Common myeloid progenitor, CD34-positive (primary cell): ENCODE measurements at regions not wholly inside any gene's neighbourhood (a gene's known extent, or its start where the extent isn't known, plus 50 kb on each side); places are given as distances from the start of the nearest gene placed in this dataset.
"Not testable (repeated sequence)": the region's sequence is repeated elsewhere in the genome, so short reads cannot be mapped to it uniquely, and the experiment has no call there.

Source experiments
- CTCF ChIA-PET: fragments of 350-600 bp; sonication (Branson Sonifier 250); formaldehyde crosslinking; loops from one replicate; lab custom pipeline; 2021; ENCODE audit warnings: antibody characterized with exemption; lab: Charles Lee
- POLR2A ChIA-PET: fragments of 350-600 bp; sonication (Branson Sonifier 250); formaldehyde crosslinking; loops from one replicate; lab custom pipeline; 2021; ENCODE audit warnings: antibody characterized with exemption; lab: Charles Lee
- DNase-seq, 3 donors: peaks; one replicate each; pipeline versions ENCODE4 v3.0.0 to v3.0.0-alpha.2; 2013
- H3K27ac ChIP-seq, 2 experiments: 1 replicate in 1 of 2; 2 replicates in 1 of 2; pipeline ENCODE4 v1.7.0; 2013; ENCODE audit warnings: inconsistent platforms in 2 of 2, low read length in 2 of 2, mild to moderate bottlenecking in 2 of 2, low read depth in 1 of 2, moderate library complexity in 1 of 2; ENCODE audit not compliant: severe bottlenecking in 2 of 2, insufficient read depth in 1 of 2, poor library complexity in 1 of 2
- H3K27me3 ChIP-seq, 5 experiments: replicated peaks in 2 of 5; 1 replicate in 3 of 5; 2 replicates in 2 of 5; pipeline versions ENCODE4 v1.6.1 to v1.7.0; 2013; ENCODE audit warnings: low read length in 4 of 5, mild to moderate bottlenecking in 2 of 5, moderate library complexity in 2 of 5, inconsistent platforms in 1 of 5; ENCODE audit not compliant: insufficient read depth in 5 of 5, control insufficient read depth in 4 of 5
- H3K36me3 ChIP-seq, 4 experiments: 1 replicate in 2 of 4; 2 replicates in 2 of 4; pipeline versions ENCODE4 v1.6.1 to v1.7.0; 2013; ENCODE audit warnings: low read length in 3 of 4, control low read depth in 1 of 4, mild to moderate bottlenecking in 1 of 4; ENCODE audit not compliant: control insufficient read depth in 4 of 4, insufficient read depth in 4 of 4
- H3K4me1 ChIP-seq, 4 experiments: 1 replicate in 3 of 4; 2 replicates in 1 of 4; pipeline versions ENCODE4 v1.6.1 to v1.7.1; 2013; ENCODE audit warnings: low read length in 3 of 4, mild to moderate bottlenecking in 3 of 4, control low read depth in 1 of 4, inconsistent platforms in 1 of 4, moderate library complexity in 1 of 4; ENCODE audit not compliant: control insufficient read depth in 4 of 4, insufficient read depth in 4 of 4; ENCODE audit errors: control extremely low read depth in 1 of 4
- H3K4me3 ChIP-seq, 7 experiments: 1 replicate in 4 of 7; 2 replicates in 3 of 7; pipeline versions ENCODE4 v1.5.1 to v1.7.0; 2013; ENCODE audit warnings: mild to moderate bottlenecking in 7 of 7, low read length in 6 of 7, moderate library complexity in 6 of 7, inconsistent platforms in 2 of 7, low read depth in 2 of 7, control low read depth in 1 of 7; ENCODE audit not compliant: insufficient read depth in 4 of 7, control insufficient read depth in 1 of 7; ENCODE audit errors: extremely low read depth in 1 of 7
- H3K9me3 ChIP-seq, 5 experiments: 1 replicate in 4 of 5; 2 replicates in 1 of 5; pipeline versions ENCODE4 v1.6.1 to v1.7.1; 2013; ENCODE audit warnings: low read length in 4 of 5, mild to moderate bottlenecking in 2 of 5, inconsistent platforms in 1 of 5, low read depth in 1 of 5, moderate library complexity in 1 of 5; ENCODE audit not compliant: control insufficient read depth in 4 of 5, insufficient read depth in 2 of 5; ENCODE audit errors: control extremely low read depth in 1 of 5
- WGBS: methylation state at CpG from one replicate; pipeline ENCODE4 v1.1.5; 2013; ENCODE audit not compliant: insufficient coverage; 5-methylcytosine and 5-hydroxymethylcytosine counted together

DNA sequence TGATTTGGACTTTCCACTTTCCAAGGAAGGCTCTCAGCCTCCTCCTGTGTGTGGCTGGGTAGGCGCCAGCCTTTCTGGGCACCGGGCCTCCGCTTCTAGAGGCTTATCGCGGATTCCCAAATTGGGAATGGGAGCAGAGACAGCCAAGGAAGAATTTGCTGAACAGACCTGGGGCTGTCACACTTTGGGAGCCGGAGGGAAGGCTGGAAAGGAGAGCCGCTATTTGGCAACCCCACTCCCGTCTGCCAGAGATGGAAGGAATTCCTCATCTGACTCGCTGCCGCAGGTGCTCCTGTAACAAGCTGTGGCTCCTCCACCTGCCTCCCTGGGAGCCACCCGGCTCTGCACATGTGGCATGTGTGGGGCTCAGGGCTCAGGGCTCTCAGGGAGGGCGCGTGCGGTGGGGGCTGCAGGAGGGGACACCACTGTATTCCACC lies 50.8 kb upstream of the ECHDC3 start:
- no peaks in the 10 kb centered on the region for H3K27me3 ChIP-seq

DNA sequence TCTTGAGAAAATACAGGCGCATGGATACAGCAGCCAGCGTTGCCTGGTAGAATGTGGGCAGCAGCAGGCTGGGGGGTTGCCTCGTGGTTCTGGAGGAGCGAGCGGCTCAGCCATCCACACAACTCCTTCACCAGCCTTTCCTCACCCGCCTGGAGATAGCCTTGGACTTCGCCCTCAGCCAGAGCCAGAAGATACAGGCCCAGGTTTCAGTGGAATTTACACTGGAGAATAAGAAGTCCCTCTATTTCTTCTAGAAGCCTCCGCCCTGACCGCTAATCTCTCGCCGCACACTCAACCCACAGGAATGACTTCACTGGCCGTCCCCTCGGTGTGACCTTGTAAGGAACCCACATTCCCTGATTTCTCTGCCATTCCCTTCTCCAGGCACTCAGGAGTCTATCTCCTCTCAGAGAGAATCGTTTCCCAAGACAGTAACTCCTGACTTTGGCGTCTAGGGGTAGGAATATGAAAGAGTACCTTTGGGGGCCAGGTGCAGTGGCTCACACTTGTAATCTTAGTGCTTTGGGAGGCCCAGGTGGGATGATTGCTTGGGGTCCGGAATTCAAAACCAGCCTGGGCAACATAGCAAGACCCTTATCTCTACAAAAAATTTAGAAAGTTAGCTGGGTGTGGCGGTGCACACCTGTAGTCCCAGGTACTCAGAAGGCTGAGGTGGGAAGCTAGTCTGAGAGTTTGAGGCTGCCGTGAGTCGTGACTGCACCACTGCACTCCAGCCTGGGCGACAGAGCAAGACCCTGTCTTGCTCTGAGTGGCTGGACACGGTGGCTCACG lies 52.0 kb upstream of the ECHDC3 start:
- Histone ChIP-seq H3K9me3 (no peaks in the 10 kb centered on the region), H3K4me3 (no peak overlapping the region), H3K27me3 (no peaks in the 10 kb centered on the region), H3K4me1 (peaks cover 7 to 36% (median 21%) of the 10 kb centered on the region in 4 experiments), H3K27ac (no peak overlapping the region), H3K36me3 (no peaks in the 10 kb centered on the region)
- DNase-seq: no peak
- POLR2A ChIA-PET: no interaction called here
- WGBS: 100% methylated on average over 17 of the region's 22 CpGs
- CTCF ChIA-PET: interaction anchor here (1.3 kb wide), 1 partner anchor 17 kb away, joined by 3 read pairs; no protein-coding TSS in a partner anchor

More for the DNA sequence above, 50.8 kb upstream of the ECHDC3 start:
- ChIA-PET CTCF (interaction anchor here (1.3 kb wide), 1 partner anchor 16 kb away, joined by 3 read pairs; no protein-coding TSS in a partner anchor), POLR2A (no interaction called here)
- H3K4me3 ChIP-seq: no peak overlapping the region
- H3K4me1 ChIP-seq: peaks cover 0 to 35% (median 22%) of the 10 kb centered on the region in 4 experiments
- no peaks in the 10 kb centered on the region for H3K36me3 ChIP-seq
- no peaks in the 10 kb centered on the region for H3K9me3 ChIP-seq
- 98% methylated on average over 10 of the region's 14 CpGs for WGBS
- DNase-seq: no peak
- H3K27ac ChIP-seq: no peak overlapping the region

DNA sequence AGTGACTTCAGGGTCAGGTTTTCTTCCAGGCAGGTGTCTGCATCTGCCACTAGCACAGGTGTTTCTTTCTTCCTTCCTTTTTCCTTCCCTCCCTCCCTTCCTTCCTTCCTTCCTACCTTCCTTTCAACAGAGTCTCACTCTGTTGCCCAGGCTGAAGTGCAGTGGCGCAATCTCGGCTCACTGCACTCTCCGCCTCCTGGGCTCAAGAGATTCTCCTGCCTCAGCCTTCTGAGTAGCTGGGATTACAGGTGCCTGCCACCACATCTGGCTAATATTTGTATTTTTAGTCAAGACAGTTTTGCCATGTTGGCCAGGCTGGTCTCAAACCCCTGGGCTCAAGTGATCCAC lies 53.8 kb upstream of the ECHDC3 start:
- POLR2A ChIA-PET, DNase-seq, H3K9me3 ChIP-seq, H3K27me3 ChIP-seq, H3K36me3 ChIP-seq, H3K27ac ChIP-seq, H3K4me3 ChIP-seq: not testable (repeated sequence)
- WGBS: no CpG with 5 or more reads among the region's 3 CpGs
- H3K4me1 ChIP-seq: peaks cover 19 to 50% (median 36%) of the 10 kb centered on the region in 4 experiments
- CTCF ChIA-PET: interaction anchor here (1.0 to 1.2 kb wide), 2 partner anchors 21 to 174 kb away, joined by 3 to 4 read pairs; no protein-coding TSS in a partner anchor

DNA sequence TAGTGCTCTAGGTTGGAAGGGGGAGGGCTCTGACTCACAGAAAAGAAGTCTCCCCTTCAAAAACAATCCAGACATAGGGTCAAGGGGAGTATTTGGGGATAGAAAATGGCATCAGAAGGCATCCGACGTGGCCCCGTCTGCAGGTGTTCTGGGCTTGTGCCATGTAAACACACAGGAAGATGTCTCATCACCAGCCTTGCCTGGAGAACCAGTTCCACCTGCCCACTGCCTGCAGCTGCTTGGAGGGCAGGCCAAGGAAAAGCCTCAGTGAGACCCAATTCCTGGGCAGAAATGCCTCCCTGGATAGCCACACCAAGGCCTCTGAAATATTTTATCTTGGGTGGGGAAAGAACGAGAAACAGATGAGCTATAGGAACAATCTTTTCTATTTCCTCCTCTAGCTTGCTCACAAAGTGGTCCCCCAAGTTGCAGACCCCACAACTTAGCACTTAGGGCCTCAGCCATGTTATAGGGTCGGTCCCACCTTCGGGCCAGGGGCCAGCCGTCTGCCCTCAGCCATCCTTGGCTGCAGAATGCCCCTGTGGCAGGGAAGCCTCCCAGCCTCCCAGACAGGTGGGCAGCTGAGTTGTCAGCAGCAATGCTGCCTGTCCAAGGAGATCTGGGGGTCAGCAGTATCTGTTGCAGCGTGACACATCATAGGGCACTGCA lies 54.3 kb upstream of the ECHDC3 start:
- POLR2A ChIA-PET: no interaction called here
- Histone ChIP-seq H3K4me3 (no peak overlapping the region), H3K4me1 (peaks cover 21 to 56% (median 39%) of the 10 kb centered on the region in 4 experiments), H3K27me3 (no peaks in the 10 kb centered on the region), H3K9me3 (no peaks in the 10 kb centered on the region), H3K36me3 (no peaks in the 10 kb centered on the region), H3K27ac (no peak overlapping the region)
- CTCF ChIA-PET: interaction anchor here (1.0 to 1.2 kb wide), 2 partner anchors 21 to 174 kb away, joined by 3 to 4 read pairs; no protein-coding TSS in a partner anchor
- no peak for DNase-seq
- 98% methylated on average over 4 of the region's 8 CpGs for WGBS

DNA sequence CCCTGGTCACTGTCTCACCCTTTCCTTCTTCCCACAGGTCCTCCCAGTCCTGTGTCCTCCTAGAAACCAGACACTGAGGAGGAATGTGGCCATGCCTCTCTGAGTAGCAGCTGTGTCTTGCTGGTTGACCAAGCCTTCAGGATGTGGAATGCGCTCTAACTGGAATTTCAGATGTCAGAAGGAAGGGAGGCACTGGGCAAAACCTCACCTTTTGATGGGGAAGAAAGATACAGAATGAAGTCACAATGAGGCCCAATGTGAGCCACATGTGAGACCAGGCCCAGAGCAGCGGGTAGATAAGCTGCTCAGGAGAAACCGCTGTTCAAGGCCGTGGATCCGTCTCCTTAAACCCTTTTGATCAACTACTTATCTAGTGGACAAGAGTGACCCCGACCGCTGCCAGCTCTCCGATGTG lies 54.8 kb upstream of the ECHDC3 start:
- Histone ChIP-seq H3K27ac (no peak overlapping the region), H3K27me3 (no peaks in the 10 kb centered on the region), H3K4me1 (peaks cover 21 to 61% (median 41%) of the 10 kb centered on the region in 4 experiments), H3K9me3 (no peaks in the 10 kb centered on the region), H3K36me3 (no peaks in the 10 kb centered on the region), H3K4me3 (no peak overlapping the region)
- CTCF ChIA-PET: interaction anchor here (0.6 to 1.0 kb wide), 2 partner anchors 9 to 173 kb away, joined by 3 to 4 read pairs; no protein-coding TSS in a partner anchor
- 100% methylated on average over 2 of the region's 8 CpGs for WGBS
- POLR2A ChIA-PET: interaction anchor here (0.6 kb wide), 1 partner anchor 10 kb away, joined by 3 read pairs; no protein-coding TSS in a partner anchor
- no peak for DNase-seq

DNA sequence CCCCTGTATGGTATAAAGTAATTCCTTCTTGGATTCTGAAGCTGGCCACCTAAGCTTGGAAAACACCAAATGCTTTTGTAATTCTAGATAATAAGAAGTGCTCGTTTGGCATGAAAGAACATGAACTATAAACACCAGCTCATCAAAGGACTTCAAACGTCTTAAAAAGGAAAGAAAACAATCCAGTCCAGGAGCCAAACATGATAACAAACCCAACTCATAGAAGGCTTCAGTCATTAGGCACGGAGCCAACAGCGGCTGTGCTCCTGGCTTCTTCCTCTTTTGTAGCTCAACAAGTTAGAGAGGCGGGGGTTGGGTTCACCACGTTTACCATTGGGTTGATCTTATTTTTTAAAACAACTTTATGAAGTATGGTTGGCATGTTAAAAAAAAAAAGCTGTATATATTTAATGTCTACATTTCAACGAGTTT lies 56.4 kb upstream of the ECHDC3 start:
- POLR2A ChIA-PET: interaction anchor here (1.1 to 1.9 kb wide), 2 partner anchors 12 to 25 kb away, joined by 4 read pairs; no protein-coding TSS in a partner anchor
- CTCF ChIA-PET: interaction anchor here (1.0 to 3.1 kb wide), 4 partner anchors 9 to 98 kb away, joined by 3 to 19 read pairs (median 4); no protein-coding TSS in a partner anchor
- H3K4me3 ChIP-seq: peak overlapping the region in 3 of 7 experiments; percentile 44 to 72 (median 56)
- H3K36me3 ChIP-seq: no peaks in the 10 kb centered on the region
- H3K27me3 ChIP-seq: peaks cover 0 to 3% (median 0%) of the 10 kb centered on the region in 5 experiments
- peaks cover 21 to 70% (median 45%) of the 10 kb centered on the region in 4 experiments for H3K4me1 ChIP-seq
- peak; percentile 96 to 99 (median 99) for DNase-seq
- peak overlapping the region in 1 of 2 experiments; percentile 78 for H3K27ac ChIP-seq
- WGBS: 0% methylated on average over 1 of the region's 7 CpGs
- H3K9me3 ChIP-seq: no peaks in the 10 kb centered on the region
